ENCODE measurements at regions not wholly inside any gene's neighbourhood (a gene's known extent, or its start where the extent isn't known, plus 50 kb on each side); places are given as distances from the start of the nearest gene placed in this dataset.
"Not testable (repeated sequence)": the region's sequence is repeated elsewhere in the genome, so short reads cannot be mapped to it uniquely, and the experiment has no call there.

DNA sequence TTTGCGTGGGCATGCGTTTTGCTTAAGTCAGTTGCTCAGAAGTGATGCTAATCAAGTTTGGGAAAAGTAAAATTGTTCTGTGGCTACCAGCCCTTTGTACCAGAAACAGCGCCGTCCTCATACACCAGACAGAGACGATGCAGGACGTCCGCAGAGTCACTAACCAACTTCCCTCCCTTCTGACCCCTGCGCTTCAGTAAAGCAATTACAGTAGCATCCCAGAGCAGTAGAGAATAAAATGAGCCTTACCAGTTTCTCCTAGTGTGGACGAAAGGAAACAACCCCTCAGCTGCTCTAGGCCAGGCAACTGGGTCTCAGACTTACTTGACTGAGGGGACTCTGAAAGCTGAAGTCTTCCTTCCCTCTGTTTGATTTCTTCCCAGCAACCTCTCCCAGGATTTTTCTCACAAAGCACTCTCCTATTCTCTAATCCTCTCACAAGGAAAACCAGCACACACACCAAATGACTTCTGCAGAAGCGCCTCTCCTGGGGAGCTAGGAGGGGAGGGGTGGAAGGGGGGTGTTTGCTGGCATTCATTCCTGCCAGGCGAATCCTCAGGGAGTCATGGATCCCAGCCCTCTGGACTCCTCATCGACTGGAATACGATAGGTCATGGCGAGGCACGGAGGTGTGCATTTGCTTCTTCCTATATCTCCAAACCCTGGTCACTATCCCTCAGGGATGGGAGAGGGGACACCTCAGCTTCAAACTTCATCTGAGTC lies 56.0 kb upstream of the MID1 start:
- no peak for ATAC-seq

DNA sequence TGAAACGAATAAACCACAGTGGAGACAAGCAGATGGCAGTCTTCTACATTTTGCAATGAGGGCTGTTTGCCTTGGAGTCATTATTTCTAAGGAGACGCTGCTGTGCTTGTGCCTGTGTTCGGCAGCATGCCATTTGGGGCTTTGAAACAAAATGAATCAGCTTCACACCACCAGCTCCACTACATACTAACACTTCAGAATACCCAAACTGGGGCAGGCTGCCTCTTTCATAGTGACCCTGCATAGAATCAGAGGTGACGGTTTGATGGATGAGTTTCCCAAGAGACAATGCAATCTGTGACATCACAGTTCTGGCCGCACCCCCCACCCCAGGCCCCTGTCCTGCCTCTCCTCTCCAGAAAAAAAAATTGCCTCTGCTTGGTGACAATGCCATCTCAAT lies 57.1 kb upstream of the MID1 start:
- no peak for ATAC-seq

DNA sequence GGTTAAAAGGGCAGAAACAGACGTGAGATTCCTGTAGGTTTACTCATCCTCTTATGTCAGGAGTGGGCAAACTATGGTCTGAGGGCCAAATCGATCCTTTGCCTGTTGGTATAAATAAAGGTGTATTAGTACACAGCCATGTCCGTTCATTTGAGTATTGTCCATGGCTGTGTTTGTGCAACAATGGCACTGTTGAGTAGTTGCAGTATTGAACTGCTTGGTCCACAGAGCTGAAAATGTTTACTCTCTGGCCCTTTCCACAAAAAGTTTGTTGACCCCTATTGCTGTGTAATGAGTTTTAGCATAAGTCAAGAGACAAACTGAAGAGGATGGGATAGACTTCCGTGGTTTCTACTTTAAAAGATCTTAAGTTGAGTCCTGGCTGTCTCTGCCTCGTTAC lies 59.0 kb upstream of the MID1 start:
- no peak for ATAC-seq

DNA sequence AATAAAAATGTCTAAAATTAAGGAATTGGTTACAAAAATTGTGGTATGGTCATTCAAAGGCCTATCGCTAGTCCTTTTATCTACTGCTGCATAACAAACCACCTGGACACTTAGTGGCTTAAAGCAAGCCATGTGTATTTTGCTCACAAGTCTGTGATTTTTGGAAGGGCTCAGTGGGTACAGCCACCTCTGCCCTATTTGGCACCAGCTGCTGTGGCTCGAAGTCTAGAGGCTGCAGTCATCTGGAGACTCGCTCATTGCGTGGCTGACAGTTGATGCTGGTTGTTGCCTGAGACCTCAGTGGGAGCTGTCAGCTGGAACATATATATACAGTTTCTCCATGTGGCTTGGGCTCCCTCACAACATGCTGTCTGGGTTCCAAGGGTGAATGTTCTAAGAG lies 60.8 kb upstream of the MID1 start:
- ATAC-seq, result no peak

DNA sequence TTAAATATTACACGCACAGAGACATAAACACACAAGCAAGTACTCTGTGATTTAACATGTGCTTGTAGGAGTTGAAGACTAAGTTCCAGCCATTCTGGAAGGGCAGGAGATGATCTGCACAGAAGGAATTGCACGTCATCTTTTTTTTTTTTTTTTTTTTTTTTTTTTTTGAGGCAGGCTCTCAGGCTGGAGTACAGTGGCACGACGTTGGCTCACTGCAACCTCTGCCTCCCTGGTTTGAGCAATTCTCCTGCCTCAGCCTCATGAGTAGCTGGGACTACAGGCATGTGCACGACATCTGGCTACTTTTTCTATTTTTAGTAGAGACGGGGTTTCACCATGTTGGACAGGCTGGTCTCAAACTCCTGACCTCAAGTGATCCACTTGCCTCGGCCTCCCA lies 63.2 kb upstream of the MID1 start:
- ATAC-seq, result not testable (repeated sequence)

DNA sequence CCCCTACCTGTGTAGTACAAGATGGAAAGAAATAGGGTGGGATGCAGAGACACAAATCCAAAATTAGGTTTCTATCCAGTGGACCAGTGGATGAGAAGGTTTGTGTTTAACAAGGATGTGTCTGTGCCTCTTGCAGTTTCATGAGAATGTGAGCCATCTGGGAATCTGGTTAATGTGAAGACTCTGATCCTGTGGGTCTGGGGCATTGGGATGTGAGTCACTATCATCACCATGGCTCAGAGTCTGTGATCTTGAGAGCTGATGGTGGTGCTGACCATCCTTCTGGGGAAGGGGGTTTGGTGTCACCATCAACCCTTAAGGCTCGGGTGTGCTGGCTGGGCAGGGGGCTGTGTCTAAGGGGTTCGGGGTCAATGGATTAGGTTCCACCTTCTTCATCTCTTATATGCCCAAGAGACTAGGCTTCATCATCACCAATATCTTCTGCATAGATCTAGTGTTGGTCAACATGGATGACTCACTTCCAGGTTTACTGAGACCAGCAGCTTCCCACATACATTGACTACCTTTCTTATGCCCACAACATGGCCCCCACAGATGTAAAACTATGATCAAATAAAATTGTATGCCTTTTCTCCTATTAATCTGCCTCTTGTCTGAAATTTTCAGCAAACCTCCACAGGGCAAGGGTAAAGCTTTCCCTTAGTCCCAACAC lies 65.7 kb upstream of the MID1 start:
- ATAC-seq, result no peak

DNA sequence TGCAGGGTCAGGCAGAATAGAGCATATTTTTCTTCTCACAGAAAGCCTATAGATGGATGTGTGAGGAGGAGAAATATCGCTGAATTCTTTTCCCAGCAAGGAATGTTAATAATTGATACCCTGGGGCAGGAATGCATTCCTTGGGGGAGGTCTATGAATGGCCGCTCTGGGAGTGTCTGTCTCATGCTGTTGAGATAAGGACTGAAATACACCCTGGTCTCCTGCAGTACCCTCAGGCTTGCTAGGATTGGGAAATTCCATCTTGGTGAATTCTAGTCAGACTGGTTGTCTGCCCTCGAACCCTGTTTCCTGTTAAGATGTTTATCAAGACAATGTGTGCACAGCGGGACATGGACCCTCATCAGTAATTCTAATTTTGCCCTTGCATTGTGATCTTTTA lies 71.4 kb upstream of the MID1 start:
- ATAC-seq, result not testable (repeated sequence)

DNA sequence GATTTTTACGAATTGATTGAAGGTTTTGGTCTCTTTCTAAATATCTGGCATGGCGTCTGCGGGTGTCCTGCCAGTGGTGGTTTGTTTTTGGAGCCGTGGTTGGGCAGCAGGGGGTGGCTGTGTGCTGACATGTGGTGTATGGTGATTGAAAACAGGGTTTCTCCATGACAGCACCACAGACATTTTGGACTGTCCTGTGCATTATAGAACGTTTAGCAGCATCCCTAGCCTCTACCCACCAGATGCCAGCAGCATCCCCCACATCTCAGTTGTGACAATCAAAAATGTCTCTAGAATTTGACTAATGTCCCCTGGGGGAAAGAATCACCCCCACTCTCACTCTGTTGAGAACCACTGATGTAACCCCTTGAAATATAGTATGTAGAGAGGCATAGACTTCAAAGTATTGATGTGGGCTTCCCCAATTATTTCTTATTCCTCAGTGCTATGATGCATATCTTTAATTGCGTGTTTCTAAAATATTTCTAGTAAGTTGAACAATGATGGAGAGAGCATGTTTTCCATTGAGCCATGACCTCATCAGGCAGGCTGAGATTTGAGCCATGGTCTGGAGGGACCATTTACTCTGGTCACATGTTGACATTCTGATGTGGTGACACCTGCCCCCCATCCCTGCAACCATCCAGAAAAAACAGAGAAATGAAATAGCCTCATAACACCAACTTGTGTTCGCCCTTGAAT lies 77.4 kb upstream of the MID1 start:
- no peak for ATAC-seq

DNA sequence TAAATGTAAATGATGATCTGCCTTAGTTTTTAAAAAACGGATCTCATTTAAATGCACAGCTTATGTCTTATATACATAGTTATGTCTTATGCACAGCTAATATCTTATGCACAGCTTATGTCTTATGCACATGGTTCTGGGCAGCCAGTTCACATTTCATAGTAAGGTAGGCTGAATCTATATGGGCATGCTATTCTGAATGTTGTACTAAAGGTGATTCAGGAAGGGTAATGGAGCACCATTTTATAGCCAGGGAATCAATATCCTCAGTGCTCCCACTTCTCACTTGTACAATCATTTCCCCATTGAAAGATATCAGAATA lies 77.9 kb upstream of the MID1 start:
- ATAC-seq, result no peak

DNA sequence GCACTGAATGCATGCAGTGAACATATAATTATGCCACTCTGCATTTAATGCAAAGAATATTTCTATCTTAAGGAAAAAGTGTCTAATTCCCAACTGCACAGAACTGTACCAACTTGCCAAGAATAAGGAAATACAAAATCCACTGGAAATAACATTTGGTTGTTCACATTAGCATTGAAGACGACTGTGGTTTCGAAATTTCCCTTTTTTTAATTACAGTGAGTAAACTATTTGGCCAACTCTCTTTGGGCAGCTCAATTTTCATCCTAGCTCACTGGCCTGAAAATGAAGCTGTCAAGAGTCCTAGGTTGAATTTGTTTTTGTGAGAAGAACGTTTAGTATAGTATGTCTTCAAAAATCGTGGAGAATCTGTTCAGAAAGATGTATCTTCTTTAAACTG lies 81.6 kb upstream of the MID1 start:
- no peak for ATAC-seq

DNA sequence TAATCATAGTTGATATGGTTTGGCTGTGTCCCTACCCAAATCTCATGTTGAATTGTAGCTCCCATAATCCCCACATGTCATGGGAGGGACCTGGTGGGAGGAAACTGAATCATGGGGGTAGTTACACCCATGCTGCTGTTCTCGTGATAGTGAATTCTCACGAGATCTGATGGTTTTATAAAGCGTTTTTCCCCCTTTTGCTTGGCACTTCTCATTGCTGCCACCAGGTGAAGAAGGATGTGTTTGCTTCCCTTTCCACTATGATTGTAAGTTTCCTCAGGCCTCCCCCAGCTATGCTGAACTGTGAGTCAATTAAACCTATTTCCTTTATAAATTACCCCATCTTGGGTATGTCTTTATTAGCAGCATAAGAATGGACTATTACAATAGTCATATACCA lies 86.0 kb upstream of the MID1 start:
- ATAC-seq, result not testable (repeated sequence)

DNA sequence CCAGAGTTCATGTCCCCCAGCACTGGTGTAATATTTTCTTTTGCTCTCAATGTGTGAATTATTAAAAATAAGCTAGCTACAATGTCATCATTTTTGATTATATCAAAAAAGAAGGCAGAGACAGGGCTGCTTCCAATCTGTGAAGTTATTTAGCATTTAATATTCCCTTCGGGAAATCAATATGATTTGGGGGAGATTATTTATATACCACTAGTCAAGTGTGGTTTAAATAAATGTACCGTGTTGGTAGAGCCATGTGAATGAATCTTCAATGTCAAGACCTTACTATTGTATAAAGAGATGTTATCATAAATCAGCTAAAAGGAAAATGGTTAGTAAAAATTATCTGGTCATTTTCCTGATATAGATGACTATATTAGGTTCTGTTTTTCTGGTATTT lies 87.4 kb upstream of the MID1 start:
- ATAC-seq, result no peak

DNA sequence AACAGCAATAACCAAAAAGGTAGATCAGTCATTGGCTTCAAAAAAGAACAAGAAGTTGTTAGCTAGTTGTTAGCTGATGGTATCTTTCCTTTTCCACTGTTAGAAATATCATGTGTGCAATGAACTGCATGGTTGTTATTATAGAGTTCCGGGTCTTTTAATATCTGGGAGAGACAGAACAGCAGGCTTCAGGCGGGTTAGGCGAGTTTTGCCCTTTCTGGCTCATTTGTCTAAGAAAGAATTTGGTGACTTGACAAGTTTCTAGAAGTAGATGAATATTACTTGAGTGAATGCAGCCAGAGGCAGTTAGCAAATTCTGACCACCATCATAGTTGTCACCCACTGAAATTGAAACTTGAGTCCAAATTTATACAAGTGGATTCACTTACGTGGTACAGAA lies 88.9 kb upstream of the MID1 start:
- no peak for ATAC-seq

DNA sequence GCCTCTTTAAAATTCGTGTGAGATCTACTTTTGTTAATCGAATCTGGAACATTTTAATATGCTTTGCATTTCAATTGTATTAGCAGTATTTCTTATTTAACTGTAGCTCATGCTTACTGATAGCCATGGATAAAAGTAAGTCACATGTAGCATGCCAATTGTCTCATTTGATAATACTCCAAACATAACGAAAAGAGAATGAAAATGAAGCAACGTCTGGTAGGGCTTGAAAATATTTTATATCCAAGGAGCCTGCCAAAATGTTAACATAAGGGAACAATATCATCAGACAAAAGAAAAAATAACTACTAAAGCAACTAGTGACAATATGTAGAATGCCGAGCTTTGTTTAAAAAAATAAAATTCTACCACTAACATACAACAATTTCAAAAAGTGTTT lies 94.1 kb upstream of the MID1 start:
- no peak for ATAC-seq

DNA sequence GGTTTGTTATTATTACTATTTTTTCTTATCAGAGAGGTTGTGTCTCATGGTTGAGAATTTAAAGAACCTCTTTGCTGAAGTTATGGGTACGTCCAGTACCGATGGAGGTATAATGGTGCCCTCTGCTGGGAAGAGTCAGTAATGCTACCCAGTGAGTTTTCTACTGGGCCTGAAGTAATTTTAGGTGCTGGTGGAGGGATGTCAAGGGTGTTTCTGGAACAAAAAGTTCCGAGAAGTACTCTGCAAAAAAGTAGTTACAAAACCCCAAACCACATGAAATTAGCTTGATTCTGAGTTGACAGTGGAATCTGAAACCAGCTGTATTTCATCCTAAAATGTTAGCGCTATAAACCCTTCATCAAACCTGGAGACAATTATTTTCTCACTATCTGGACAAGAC lies 102.5 kb upstream of the MID1 start:
- peak; percentile 63 for ATAC-seq

DNA sequence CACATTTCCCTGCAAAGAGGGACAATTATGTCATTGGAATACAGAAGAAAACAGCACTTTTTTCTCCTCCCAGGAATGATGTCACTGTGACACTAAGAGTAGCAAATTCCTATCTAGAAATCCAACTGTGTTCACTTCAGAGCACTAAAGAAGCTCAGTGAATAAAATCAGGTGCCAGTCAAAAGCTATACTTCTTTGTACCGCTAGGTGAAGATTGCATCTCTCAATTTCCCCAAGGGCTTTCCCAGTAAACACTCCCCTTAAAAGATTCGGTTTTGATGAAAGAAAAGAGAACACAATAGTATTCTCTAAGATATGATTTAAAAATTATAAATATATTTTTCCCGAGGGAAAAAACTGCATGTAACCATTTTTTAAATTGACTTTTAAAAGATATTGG lies 104.7 kb upstream of the MID1 start:
- ATAC-seq, result no peak

DNA sequence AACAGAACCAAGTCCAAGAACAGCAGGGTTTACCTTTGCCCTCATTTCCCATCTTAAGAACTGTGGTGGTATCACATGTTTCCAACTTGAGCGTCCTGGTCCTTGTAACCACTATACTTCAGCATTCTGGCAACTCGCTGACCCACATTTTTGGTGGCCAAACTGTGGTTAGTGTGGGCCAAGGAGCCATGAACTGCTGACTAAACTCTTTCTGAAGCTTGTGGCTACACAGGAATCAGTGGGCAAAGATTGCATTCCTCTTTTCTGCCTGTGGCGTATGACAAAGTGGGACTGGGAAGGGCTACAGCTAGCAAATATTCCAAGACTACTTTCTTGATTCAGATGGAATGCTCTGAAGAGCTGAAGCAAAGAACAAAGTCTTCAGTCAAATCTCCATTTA lies 106.3 kb upstream of the MID1 start:
- no peak for ATAC-seq

DNA sequence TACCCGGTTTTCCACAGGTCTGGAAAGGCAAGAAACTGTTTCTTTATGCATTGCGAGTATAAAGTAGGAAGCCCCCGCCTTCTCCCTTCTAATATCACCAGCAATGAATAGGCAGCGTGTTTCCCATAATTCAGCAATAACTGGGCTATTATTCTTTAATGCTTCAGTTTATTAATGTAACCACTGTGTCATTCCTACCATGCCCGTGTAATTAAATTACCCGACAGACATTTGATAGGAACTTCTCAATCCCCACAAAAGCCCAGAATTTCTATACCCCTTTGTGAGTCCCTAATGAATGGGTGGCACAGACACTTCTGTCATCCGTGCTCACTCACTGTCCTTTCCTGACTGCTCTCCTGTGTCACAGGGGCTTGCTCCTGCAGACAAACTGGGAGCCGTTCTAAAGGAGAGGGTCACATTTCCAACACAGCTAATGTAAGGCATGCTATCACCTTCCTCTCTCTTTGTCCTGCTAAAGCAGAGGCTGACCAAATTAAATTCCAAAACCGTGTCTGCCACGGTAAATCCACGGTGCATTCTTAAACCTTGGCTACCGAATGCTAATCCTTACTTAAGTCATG lies 108.5 kb upstream of the MID1 start:
- no peak for ATAC-seq

DNA sequence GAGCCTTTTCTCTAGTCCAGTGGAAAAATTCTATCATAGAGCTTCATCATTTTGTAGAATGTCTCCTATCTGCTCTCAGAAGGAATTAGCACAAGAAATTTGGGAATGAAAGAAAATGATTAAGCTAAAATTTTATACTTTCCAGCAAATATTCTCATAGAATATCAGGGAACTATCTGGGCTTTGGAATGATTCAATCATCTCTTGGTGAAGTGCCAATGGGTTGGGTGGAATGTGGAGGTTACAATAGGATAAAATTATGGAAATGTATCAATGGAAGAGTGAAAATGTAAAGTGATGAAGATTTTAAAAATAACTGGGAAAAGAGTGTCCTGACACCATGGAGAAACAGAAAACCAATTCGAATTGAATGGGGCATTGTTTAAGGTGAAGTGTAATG lies 119.0 kb upstream of the MID1 start:
- ATAC-seq, result no peak

DNA sequence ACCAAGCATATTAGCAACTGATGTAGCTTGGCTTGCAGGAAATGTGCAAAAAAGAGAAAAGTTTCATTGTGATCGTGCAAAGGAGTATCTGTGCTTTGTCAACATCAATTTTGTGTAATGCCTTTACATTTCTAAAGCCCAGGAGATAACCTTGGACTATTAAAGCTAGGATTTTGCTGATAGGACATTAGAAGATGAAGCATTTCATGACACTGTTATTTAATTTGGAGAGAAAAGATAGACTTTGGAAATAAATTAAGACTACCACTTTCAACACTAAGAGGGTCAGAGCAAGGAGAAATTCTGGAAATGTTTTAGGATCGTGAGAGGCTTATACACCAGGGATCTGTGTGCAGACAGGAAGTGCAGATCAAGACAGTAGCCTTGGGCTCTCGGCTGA lies 120.6 kb upstream of the MID1 start:
- ATAC-seq, result no peak

DNA sequence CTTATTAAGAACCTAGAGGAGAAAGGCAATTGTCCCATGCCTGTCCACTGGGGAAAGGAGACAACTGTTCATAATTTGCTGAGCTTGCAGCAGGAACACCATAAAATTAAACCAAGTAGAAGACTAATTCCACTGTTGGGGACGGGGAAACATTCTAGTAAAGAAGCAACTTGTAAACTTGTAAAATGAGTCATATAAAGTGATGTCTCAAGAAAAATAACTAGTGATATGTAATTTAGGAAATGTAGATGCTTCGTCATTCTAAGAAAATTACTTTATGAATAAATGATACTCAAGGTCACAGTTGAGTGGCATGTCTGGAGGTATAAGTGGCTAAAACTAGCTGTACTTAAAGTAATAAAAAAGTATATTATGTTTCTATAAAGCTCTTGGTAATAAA lies 121.2 kb upstream of the MID1 start:
- ATAC-seq, result no peak

DNA sequence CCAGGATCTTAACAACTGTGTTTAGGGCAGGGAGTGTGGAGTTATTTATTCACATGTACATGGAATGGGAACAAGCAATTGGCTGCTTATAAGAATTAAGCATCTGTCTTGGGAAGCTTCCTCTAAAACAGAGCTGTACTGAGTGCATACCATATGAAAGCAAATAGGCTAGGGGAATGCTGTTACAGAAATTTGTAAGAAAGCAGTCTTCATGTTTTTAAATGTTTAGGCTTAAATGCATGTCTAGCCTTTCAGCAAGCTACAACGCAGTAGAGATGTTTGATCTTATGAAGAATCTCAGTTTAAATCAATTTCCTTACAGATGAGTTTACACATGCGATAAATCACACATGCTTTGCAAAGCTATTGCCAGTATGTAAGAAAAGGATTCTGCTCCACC lies 123.1 kb upstream of the MID1 start:
- ATAC-seq, result no peak

DNA sequence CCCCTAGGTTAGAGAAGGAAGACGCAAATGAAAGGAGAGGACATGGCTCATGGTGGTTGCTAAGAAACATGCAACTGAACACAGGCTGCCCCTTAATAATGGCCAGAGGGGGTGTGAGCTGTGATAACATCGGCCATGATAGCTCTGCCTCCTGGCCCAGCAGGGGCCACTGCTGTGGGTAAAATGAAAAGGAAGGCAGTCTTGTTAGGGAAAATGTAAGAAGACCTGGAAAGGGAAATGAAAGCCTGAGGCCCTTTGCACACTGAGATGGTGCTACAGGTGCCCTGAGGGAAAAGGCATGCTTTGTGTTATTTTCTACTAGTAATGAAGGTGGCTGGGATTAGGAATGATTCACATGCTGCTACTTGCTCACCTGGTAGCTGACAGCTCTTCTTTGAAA lies 123.6 kb upstream of the MID1 start:
- ATAC-seq, result no peak

DNA sequence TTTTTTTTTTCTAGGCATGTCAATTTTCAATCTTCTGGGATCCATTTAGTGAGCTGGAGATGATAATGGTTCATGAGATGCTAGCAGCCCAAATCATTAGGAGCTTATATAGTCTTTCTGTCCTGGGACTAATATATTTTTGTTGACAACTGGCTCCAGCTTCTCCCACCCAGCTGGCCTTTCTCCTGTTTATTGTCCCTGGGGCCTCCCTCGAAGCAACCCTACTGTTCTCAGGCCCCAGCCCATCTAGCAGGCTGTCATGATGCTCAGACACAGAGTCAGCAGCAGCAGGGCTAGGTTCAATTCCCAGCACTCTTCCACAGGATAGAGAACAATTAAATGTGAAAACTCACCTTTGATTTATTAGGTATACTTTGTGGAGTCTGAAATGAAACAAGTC lies 127.6 kb upstream of the MID1 start:
- ATAC-seq, result no peak

Measured in esophagus mucosa (tissue), 1 donor.